ENCODE measurements at regions not wholly inside any gene's neighbourhood (a gene's known extent, or its start where the extent isn't known, plus 50 kb on each side); places are given as distances from the start of the nearest gene placed in this dataset.
"Not testable (repeated sequence)": the region's sequence is repeated elsewhere in the genome, so short reads cannot be mapped to it uniquely, and the experiment has no call there.

DNA sequence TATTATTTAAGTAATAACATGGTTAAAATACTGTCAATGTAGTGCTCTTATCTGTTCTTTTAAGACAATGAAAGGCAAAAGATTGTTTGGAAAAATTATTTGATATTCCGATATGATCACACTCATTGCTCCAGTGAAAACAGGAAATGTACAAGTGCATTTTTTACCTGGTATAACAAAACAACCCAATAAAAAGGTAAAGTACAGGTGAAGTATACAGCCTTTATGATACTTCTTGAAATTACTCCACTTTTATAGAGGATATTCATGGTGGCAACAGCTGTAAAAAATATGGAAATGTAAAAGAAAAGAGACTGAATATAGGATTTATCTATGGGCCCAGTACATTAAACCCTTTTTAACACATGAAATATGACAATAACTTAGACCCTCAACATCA lies 298.6 kb upstream of the HNRNPA3 start (continued):
- no peak for TF ChIP-seq ZC3H10 (CRISPR knock-in tag; IDR thresholded peaks at IDR 0.05)

DNA sequence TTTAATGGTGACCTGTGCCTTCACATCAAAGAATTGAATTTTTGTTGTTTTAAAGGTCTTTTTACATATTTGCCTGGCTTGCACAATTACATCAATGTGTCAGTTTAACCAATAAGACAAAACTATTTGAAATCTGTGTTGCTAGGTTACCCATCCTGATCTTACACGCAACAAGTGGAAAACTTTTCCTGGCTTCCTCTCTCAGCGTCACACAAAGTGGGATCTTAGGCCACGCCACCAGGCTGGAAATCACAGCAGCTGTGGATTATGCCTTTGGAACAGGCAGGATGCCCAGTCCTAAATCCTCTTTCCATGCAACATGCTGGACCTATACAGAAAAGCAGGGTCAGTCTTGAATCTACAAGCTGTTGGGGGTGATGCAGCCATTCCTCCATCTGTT lies 298.2 kb upstream of the HNRNPA3 start:
- TF ChIP-seq, protein P1, sequence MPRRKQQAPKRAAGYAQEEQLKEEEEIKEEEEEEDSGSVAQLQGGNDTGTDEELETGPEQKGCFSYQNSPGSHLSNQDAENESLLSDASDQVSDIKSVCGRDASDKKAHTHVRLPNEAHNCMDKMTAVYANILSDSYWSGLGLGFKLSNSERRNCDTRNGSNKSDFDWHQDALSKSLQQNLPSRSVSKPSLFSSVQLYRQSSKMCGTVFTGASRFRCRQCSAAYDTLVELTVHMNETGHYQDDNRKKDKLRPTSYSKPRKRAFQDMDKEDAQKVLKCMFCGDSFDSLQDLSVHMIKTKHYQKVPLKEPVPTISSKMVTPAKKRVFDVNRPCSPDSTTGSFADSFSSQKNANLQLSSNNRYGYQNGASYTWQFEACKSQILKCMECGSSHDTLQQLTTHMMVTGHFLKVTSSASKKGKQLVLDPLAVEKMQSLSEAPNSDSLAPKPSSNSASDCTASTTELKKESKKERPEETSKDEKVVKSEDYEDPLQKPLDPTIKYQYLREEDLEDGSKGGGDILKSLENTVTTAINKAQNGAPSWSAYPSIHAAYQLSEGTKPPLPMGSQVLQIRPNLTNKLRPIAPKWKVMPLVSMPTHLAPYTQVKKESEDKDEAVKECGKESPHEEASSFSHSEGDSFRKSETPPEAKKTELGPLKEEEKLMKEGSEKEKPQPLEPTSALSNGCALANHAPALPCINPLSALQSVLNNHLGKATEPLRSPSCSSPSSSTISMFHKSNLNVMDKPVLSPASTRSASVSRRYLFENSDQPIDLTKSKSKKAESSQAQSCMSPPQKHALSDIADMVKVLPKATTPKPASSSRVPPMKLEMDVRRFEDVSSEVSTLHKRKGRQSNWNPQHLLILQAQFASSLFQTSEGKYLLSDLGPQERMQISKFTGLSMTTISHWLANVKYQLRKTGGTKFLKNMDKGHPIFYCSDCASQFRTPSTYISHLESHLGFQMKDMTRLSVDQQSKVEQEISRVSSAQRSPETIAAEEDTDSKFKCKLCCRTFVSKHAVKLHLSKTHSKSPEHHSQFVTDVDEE (CRISPR knock-in tag; IDR thresholded peaks at IDR 0.05), result no peak
- TF ChIP-seq CREB5 (CRISPR knock-in tag; IDR thresholded peaks at IDR 0.05; ENCODE audit: low read depth) (no peak), OSR1 (CRISPR knock-in tag; IDR thresholded peaks at IDR 0.05) (no peak), ZC3H10 (CRISPR knock-in tag; IDR thresholded peaks at IDR 0.05) (no peak), POU6F1 (CRISPR knock-in tag; IDR thresholded peaks at IDR 0.05; ENCODE audit: borderline replicate concordance, low read depth) (no peak), ZNF70 (CRISPR knock-in tag; IDR thresholded peaks at IDR 0.05) (no peak), ZNF565 (CRISPR knock-in tag; conservative IDR thresholded peaks at IDR 0.05; ENCODE audit: low read depth) (no peak)
- ATAC-seq, result no peak

DNA sequence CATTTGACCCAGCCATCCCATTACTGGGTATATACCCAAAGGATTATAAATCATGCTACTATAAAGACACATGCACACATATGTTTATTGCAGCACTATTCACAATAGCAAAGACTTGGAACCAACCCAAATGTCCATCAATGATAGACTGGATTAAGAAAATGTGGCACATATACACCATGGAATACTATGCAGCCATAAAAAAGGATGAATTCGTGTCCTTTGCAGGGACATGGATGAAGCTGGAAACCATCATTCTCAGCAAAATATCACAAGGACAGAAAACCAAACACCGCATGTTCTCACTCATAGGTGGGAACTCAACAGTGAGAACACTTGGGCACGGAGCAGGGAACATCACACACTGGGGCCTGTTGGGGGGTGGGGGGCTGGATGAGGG lies 290.0 kb upstream of the HNRNPA3 start:
- not testable (repeated sequence) for ATAC-seq

DNA sequence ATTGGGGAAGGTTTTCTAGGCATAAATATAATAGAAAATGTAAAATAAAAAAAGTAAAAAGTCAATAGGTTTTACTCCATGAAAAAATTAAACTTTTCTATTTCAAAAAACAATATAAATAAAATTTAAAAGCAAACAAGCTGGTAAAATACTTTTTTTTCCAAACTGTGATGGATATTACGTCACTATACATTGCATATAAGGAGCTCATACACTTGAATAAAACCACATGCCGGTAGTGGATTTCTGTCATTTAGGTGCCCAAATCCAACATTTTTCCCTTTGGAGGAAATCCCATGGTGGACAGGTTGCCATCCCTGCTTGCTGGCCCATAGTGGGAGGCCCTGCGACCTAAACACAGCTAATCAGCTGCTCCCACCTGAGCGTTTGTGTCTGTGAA lies 289.4 kb upstream of the HNRNPA3 start:
- no peak for ATAC-seq
- no peak for TF ChIP-seq ZNF70 (CRISPR knock-in tag; IDR thresholded peaks at IDR 0.05)
- no peak for TF ChIP-seq SNAI2 (CRISPR knock-in tag; IDR thresholded peaks at IDR 0.05)
- no peak for TF ChIP-seq RARB (CRISPR knock-in tag; IDR thresholded peaks at IDR 0.05)
- TF ChIP-seq, protein P1 (CRISPR knock-in tag; IDR thresholded peaks at IDR 0.05), result no peak
- no peak for TF ChIP-seq CREB5 (CRISPR knock-in tag; IDR thresholded peaks at IDR 0.05; ENCODE audit: low read depth)
- no peak for TF ChIP-seq PATZ1 (CRISPR knock-in tag; IDR thresholded peaks at IDR 0.05; ENCODE audit: borderline replicate concordance)
- TF ChIP-seq POU6F1 (CRISPR knock-in tag; IDR thresholded peaks at IDR 0.05; ENCODE audit: borderline replicate concordance, low read depth), result no peak
- no peak for TF ChIP-seq PPARA (CRISPR knock-in tag; IDR thresholded peaks at IDR 0.05; ENCODE audit: borderline replicate concordance)
- TF ChIP-seq OSR1 (CRISPR knock-in tag; IDR thresholded peaks at IDR 0.05), result no peak
- no peak for TF ChIP-seq TCF4 (CRISPR knock-in tag; IDR thresholded peaks at IDR 0.05; ENCODE audit: borderline replicate concordance)
- TF ChIP-seq ARNTL (CRISPR knock-in tag; IDR thresholded peaks at IDR 0.05; ENCODE audit: borderline replicate concordance, low read depth), result no peak
- TF ChIP-seq ZFP30 (CRISPR knock-in tag; IDR thresholded peaks at IDR 0.05), result no peak
- no peak for TF ChIP-seq ISL1 (CRISPR knock-in tag; IDR thresholded peaks at IDR 0.05)
- no peak for TF ChIP-seq CSRNP3 (CRISPR knock-in tag; IDR thresholded peaks at IDR 0.05)
- no peak for TF ChIP-seq GLIS3 (CRISPR knock-in tag; IDR thresholded peaks at IDR 0.05)
- no peak for TF ChIP-seq ZC3H10 (CRISPR knock-in tag; IDR thresholded peaks at IDR 0.05)
- no peak for TF ChIP-seq ZNF8 (CRISPR knock-in tag; IDR thresholded peaks at IDR 0.05)
